ENCODE measurements at regions not wholly inside any gene's neighbourhood (a gene's known extent, or its start where the extent isn't known, plus 50 kb on each side); places are given as distances from the start of the nearest gene placed in this dataset.

DNA sequence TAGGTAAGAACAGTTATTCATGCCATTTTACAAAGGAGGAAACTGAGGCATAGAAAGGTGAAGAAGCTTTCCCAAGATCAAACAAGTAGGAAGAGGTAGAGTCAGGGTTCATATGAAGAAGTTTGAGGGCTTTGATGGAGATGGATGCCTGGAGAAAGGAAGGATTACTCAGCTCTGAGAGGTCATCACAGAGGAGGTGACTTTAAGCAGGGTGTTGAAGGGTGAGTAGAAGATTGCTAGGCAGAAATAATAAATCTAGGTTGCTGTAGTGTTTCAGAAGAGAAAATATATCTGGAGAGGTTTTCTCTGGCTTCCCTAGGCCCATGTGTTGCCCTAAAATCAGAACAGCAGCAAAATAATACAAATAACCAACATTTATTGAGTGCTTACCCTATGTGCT is 196.3 kb downstream of the PALM2AKAP2 start:
- H3K9me1 ChIP-seq (replicated peaks; ENCODE audit: control insufficient read depth, extremely low read depth, insufficient read depth, low read length): no peaks in the 10 kb centered on the region
- no peak overlapping the region for H3K9ac ChIP-seq (replicated peaks; ENCODE audit: extremely low read depth, insufficient read depth, low read length)
- no peaks in the 10 kb centered on the region for H3K9me3 ChIP-seq (replicated peaks; ENCODE audit: control insufficient read depth, insufficient read depth, low read length)
- no peaks in the 10 kb centered on the region for H4K20me1 ChIP-seq (replicated peaks; ENCODE audit: control insufficient read depth, extremely low read depth, insufficient read depth, low read length)
- TF ChIP-seq EZH2 (IDR thresholded peaks at IDR 0.05; ENCODE audit: borderline replicate concordance, low read depth, low read length, severe bottlenecking) (no peak), FOS (IDR thresholded peaks at IDR 0.05; ENCODE audit: borderline replicate concordance, insufficient read depth, low read length) (no peak), MYC (IDR thresholded peaks at IDR 0.05; ENCODE audit: low read depth, low read length) (no peak), JUN (IDR thresholded peaks at IDR 0.05; ENCODE audit: borderline replicate concordance, insufficient read depth, insufficient read length, low read depth) (no peak), GATA2 (IDR thresholded peaks at IDR 0.05; ENCODE audit: insufficient read depth, insufficient read length, low read depth, low read length) (no peak), CTCF (IDR thresholded peaks at IDR 0.05; ENCODE audit: extremely low read depth in 1 of 2, insufficient read depth in 1 of 2, low read depth in 1 of 2, low read length in 2 of 2) (no peak), POLR2AphosphoS5 (IDR thresholded peaks at IDR 0.05; ENCODE audit: insufficient read depth, low read depth, low read length) (no peak), POLR2A (IDR thresholded peaks at IDR 0.05; ENCODE audit: low read depth, low read length) (no peak)
- TF ChIP-seq, protein P1, sequence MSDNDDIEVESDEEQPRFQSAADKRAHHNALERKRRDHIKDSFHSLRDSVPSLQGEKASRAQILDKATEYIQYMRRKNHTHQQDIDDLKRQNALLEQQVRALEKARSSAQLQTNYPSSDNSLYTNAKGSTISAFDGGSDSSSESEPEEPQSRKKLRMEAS (IDR thresholded peaks at IDR 0.05; ENCODE audit: insufficient read depth, insufficient read length): no peak
- dilution Hi-C loops (cut with MboI; ENCODE audit: extremely low pct_ligation_motif_present, low sequenced_read_pairs): no loop called here
- H3K4me2 ChIP-seq (ENCODE audit: insufficient read depth, low read length): no peak overlapping the region
- no TSS peak for BruUV-seq (replicated peaks)
- no peak overlapping the region for H3K27ac ChIP-seq (ENCODE audit: insufficient read depth, low read depth, low read length)
- ChIA-PET CTCF (interaction anchor here (1.3 kb wide), 1 partner anchor 65 kb away, joined by 3 read pairs; no protein-coding TSS in a partner anchor), POLR2A (no interaction called here)
- no peaks in the 10 kb centered on the region for H3K4me1 ChIP-seq (ENCODE audit: control insufficient read depth, extremely low read depth, insufficient read depth, low read length)
- no peak overlapping the region for H3K4me3 ChIP-seq (replicated peaks in 1 of 3; ENCODE audit: insufficient read depth in 1 of 3, low read depth in 1 of 3, low read length in 3 of 3)
- H3K36me3 ChIP-seq (ENCODE audit: control insufficient read depth in 2 of 2, extremely low read depth in 1 of 2, insufficient read depth in 2 of 2, low read length in 2 of 2): no peaks in the 10 kb centered on the region
- H2AFZ ChIP-seq (ENCODE audit: low read depth, low read length): no peak overlapping the region
- H3K79me2 ChIP-seq (ENCODE audit: control insufficient read depth, insufficient read depth, low read length): no peaks in the 10 kb centered on the region
- DNase-seq (ENCODE audit: low read depth, low spot score) (no peak), FAIRE-seq (peak; percentile 40)
- intact Hi-C loops (cut with micrococcal nuclease): no loop called here
- no peaks in the 10 kb centered on the region for H3K27me3 ChIP-seq (ENCODE audit: control insufficient read depth in 2 of 2, insufficient read depth in 2 of 2, low read length in 2 of 2)

All from endothelial cell of umbilical vein (primary cell).